GM19452 (cell line): ENCODE measurements at regions not wholly inside any gene's neighbourhood (a gene's known extent, or its start where the extent isn't known, plus 50 kb on each side); places are given as distances from the start of the nearest gene placed in this dataset.
"Not testable (repeated sequence)": the region's sequence is repeated elsewhere in the genome, so short reads cannot be mapped to it uniquely, and the experiment has no call there.

Experiments
- ATAC-seq: cut with Tn5 transposase; IDR thresholded peaks from one replicate; pipeline ENCODE4 v1.9.1; 2021; ENCODE audit not compliant: unreplicated experiment

- ATAC-seq = no peak
Measured at GRCh38 chr5:19258686-19259085, 729.3 kb downstream of the CDH18 start.

GRCh38 chr5:19261879-19262278, 726.1 kb downstream of the CDH18 start:
- ATAC-seq = no peak

- no peak for ATAC-seq
Measured at GRCh38 chr5:19264821-19265220, 723.2 kb downstream of the CDH18 start.

GRCh38 chr5:19266791-19267190, 721.2 kb downstream of the CDH18 start:
- ATAC-seq = no peak

GRCh38 chr5:19270153-19270552, 717.8 kb downstream of the CDH18 start:
- ATAC-seq = no peak

GRCh38 chr5:19274578-19274977, 713.4 kb downstream of the CDH18 start:
- ATAC-seq = no peak

- ATAC-seq = no peak
Measured at GRCh38 chr5:19285286-19285685, 702.7 kb downstream of the CDH18 start.

- not testable (repeated sequence) for ATAC-seq
Measured at GRCh38 chr5:19287548-19288277, 700.3 kb downstream of the CDH18 start.

GRCh38 chr5:19288311-19288710, 699.7 kb downstream of the CDH18 start:
- ATAC-seq = not testable (repeated sequence)

GRCh38 chr5:19297934-19298333, 690.1 kb downstream of the CDH18 start:
- no peak for ATAC-seq

- no peak for ATAC-seq
Measured at GRCh38 chr5:19301271-19301670, 686.7 kb downstream of the CDH18 start.

- no peak for ATAC-seq
Measured at GRCh38 chr5:19314840-19315239, 673.2 kb downstream of the CDH18 start.

- ATAC-seq = no peak
Measured at GRCh38 chr5:19319252-19319651, 668.7 kb downstream of the CDH18 start.

GRCh38 chr5:19322716-19323485, 665.1 kb downstream of the CDH18 start:
- no peak for ATAC-seq

- ATAC-seq = no peak
Measured at GRCh38 chr5:19334278-19334677, 653.7 kb downstream of the CDH18 start.

- no peak for ATAC-seq
Measured at GRCh38 chr5:19342942-19343341, 645.1 kb downstream of the CDH18 start.

- no peak for ATAC-seq
Measured at GRCh38 chr5:19352120-19352519, 635.9 kb downstream of the CDH18 start.

GRCh38 chr5:19369048-19369447, 619.0 kb downstream of the CDH18 start:
- no peak for ATAC-seq

- ATAC-seq = no peak
Measured at GRCh38 chr5:19369561-19369960, 618.4 kb downstream of the CDH18 start.

- no peak for ATAC-seq
Measured at GRCh38 chr5:19370655-19371386, 617.2 kb downstream of the CDH18 start.

GRCh38 chr5:19388391-19388790, 599.6 kb downstream of the CDH18 start:
- no peak for ATAC-seq

- no peak for ATAC-seq
Measured at GRCh38 chr5:19401032-19401431, 587.0 kb downstream of the CDH18 start.
